ENCODE measurements at regions not wholly inside any gene's neighbourhood (a gene's known extent, or its start where the extent isn't known, plus 50 kb on each side); places are given as distances from the start of the nearest gene placed in this dataset.

- Histone ChIP-seq H3K9me3 (ENCODE audit: low read length) (no peaks in the 10 kb centered on the region), H3K27me3 (ENCODE audit: control insufficient read depth in 1 of 2, insufficient read depth in 2 of 2, low read length in 2 of 2) (no peaks in the 10 kb centered on the region), H4K20me1 (ENCODE audit: insufficient read depth, low read length) (no peaks in the 10 kb centered on the region), H3K27ac (ENCODE audit: extremely low read length, insufficient read depth, low read length) (no peak overlapping the region), H3K4me2 (ENCODE audit: low read depth, low read length) (no peak overlapping the region), H3K9ac (ENCODE audit: insufficient read depth, low read depth, low read length) (no peak overlapping the region), H3K4me1 (ENCODE audit: insufficient read depth, low read length) (no peaks in the 10 kb centered on the region), H3K4me3 (replicated peaks in 1 of 3; ENCODE audit: insufficient read depth in 1 of 3, low read depth in 2 of 3, low read length in 3 of 3) (no peak overlapping the region), H3K36me3 (replicated peaks in 1 of 2; ENCODE audit: control insufficient read depth in 1 of 2, insufficient read depth in 2 of 2, low read length in 2 of 2) (no peaks in the 10 kb centered on the region), H3K79me2 (ENCODE audit: insufficient read depth, low read length) (no peaks in the 10 kb centered on the region), H2AFZ (ENCODE audit: low read length) (no peak overlapping the region)
- in situ Hi-C loops (cut with HindIII; ENCODE audit: extremely low pct_ligation_motif_present, low pct_unique_long_range_greater_than_20kb) (no loop called here), intact Hi-C loops (cut with micrococcal nuclease; ENCODE audit: unreplicated experiment) (no loop called here)
- BruUV-seq (replicated peaks): no TSS peak
- ChIA-PET POLR2A (no interaction called here), CTCF (ENCODE audit: low intra/inter-chr PET ratio, low total read pairs) (no interaction called here)
- DNase-seq (ENCODE audit: low spot score): no peak
- FAIRE-seq: no peak
- WGBS (ENCODE audit: low lambda C conversion rate): 11% methylated on average over 7 of the region's 7 CpGs
- TF ChIP-seq RFX1 (IDR thresholded peaks at IDR 0.05): no peak
- no peak for TF ChIP-seq ZNF564 (CRISPR knock-in tag; IDR thresholded peaks at IDR 0.05)
- no peak for TF ChIP-seq KIAA2018 (CRISPR knock-in tag; IDR thresholded peaks at IDR 0.05; ENCODE audit: borderline replicate concordance)
- no peak for TF ChIP-seq ZNF274 (CRISPR knock-in tag; IDR thresholded peaks at IDR 0.05)
- TF ChIP-seq IRX3 (CRISPR knock-in tag; IDR thresholded peaks at IDR 0.05; ENCODE audit: borderline replicate concordance, low read depth): no peak
- no peak for TF ChIP-seq CHD2 (IDR thresholded peaks at IDR 0.05; ENCODE audit: low read depth, low read length)
- no peak for TF ChIP-seq TFDP1 (CRISPR knock-in tag; IDR thresholded peaks at IDR 0.05; ENCODE audit: borderline replicate concordance)
- TF ChIP-seq ZNF777 (CRISPR knock-in tag; IDR thresholded peaks at IDR 0.05): no peak
- no peak for TF ChIP-seq ZNF563 (CRISPR knock-in tag; IDR thresholded peaks at IDR 0.05)
- TF ChIP-seq SNRNP70 (IDR thresholded peaks at IDR 0.05; ENCODE audit: low read depth, low read length): no peak
- no peak for TF ChIP-seq ZMYM4 (CRISPR knock-in tag; IDR thresholded peaks at IDR 0.05)
- no peak for TF ChIP-seq DPF2 (CRISPR knock-in tag; IDR thresholded peaks at IDR 0.05; ENCODE audit: borderline replicate concordance, low read depth)
- no peak for TF ChIP-seq FOXP1 (IDR thresholded peaks at IDR 0.05)
- TF ChIP-seq FOXP1 (CRISPR knock-in tag; IDR thresholded peaks at IDR 0.05): no peak
- TF ChIP-seq HNRNPL (IDR thresholded peaks at IDR 0.05; ENCODE audit: low read depth, low read length): no peak
- no peak for ATAC-seq
These were observed 166.8 kb downstream of the NNT start for GRCh38 chr5:43769571-43770355.

All from HepG2 (cell line).